OCI-LY1 (cell line): ENCODE measurements at regions not wholly inside any gene's neighbourhood (a gene's known extent, or its start where the extent isn't known, plus 50 kb on each side); places are given as distances from the start of the nearest gene placed in this dataset.

Experiments used
- CTCF ChIP-seq: fragments of 200-600 bp; sonication (generic), shearing (Covaris generic); IDR thresholded peaks from 2 replicates; pipeline ENCODE4 v1.5.1; 2017; ENCODE audit warnings: mild to moderate bottlenecking, antibody characterized with exemption, low read length, moderate library complexity, mixed read lengths
- EZH2 ChIP-seq: fragments of 200-600 bp; sonication (generic), shearing (Covaris generic); IDR thresholded peaks from 2 replicates; pipeline ENCODE4 v1.8.0; 2017; ENCODE audit warnings: borderline replicate concordance, mixed run types, mild to moderate bottlenecking, antibody characterized with exemption, low read length, moderate library complexity, mixed read lengths

DNA sequence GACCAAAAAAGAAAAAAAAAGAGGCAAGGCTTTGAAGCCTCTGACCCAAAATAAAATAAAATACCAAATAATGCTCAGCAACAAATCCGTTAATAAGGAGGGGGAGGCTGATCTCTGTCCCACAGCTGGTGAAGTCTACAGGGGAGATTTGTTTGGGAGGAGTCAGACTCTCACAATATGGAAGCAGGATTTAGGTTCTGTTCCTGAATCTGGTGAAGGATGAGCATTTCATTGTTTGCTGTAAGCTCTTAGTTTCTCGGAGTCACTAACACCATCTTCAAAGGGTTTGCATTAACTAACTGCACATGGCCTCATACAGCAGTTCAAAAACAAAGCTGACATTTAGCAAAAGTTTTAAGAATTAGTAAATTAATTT, 339.4 kb upstream of the TNP1 start:
- TF ChIP-seq CTCF (no peak), EZH2 (no peak)
